HG03095 (cell line): ENCODE measurements at regions not wholly inside any gene's neighbourhood (a gene's known extent, or its start where the extent isn't known, plus 50 kb on each side); places are given as distances from the start of the nearest gene placed in this dataset.

ENCODE experiments used
- ATAC-seq: cut with Tn5 transposase; IDR thresholded peaks from one replicate; pipeline ENCODE4 v1.9.1; 2021; ENCODE audit warnings: moderate library complexity; ENCODE audit not compliant: unreplicated experiment

DNA sequence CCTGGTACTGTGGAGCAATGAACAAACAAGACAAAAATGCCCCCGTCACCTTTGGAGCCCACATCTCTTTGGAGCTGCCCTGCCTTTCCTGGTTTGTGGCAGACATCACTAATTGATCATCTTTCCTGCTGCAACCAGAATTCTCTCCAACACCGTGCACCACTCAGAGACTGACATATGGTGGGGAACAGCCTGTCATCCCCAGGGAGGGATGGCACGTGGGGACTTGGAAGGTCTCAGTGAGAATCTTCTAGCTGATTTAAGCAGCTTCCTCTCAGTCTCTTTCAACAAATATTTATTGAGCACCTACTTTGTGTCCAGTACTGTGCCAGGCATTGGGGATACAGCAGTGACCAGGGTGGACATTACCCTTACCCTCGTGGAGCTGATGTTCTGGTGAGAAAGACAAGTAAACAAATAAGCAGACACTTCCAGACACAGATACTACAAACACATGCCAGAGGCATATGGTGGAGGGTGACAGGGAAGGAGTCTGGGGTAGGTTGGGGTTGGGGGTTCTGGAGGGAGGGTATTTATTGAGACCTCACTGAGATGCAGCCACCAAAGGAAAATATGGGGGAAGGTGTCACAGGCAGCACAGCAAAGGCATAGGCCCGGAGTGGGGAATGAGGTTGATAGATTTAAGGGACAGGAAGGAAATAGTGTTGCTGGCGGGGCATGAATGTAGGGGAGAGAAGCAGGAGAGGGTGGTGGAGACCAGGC is 82.3 kb downstream of the CEBPB start:
- no peak for ATAC-seq

DNA sequence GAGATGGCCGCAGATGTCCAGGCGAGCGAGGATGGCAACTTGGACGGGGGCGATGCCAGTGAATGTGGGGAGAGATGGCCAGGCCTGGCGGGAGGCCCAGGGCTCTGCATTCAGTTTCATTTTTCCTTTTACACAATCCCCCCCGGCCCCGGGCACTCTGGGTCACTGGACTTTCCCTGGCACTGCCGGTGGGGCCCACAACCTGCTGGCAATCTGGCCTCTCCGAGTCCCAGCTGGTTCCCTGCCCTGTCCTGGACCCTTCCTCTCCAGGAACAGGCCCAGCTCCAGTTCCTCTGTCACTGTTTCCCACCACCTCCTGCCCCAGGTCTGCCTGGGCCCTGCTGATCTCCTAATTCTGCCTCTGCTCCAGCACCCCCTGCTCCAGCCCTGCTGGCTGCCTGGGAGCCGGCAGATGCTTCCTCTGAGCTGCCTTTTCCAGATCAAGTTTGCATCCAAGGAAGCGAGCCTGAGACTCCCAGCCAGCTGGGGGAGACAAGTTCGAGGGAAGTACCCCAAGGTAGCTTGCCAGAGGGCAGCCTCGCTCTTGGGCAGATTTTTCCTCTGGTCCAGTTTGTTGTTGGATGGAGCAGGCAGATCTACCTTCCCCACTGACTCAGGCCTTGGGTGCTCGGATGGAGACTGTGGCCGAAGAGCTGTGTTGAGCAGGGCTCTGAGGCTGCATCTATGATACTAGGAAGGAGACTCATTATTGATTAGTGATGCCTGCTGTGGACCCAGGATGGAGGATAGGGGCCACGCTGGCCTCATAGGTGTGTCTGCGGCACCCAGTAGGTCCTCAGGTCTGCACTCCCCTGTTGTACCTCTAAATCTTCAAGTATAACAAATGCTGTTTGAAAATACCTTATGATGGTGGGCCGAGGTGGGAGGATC is 83.2 kb downstream of the CEBPB start:
- no peak for ATAC-seq

DNA sequence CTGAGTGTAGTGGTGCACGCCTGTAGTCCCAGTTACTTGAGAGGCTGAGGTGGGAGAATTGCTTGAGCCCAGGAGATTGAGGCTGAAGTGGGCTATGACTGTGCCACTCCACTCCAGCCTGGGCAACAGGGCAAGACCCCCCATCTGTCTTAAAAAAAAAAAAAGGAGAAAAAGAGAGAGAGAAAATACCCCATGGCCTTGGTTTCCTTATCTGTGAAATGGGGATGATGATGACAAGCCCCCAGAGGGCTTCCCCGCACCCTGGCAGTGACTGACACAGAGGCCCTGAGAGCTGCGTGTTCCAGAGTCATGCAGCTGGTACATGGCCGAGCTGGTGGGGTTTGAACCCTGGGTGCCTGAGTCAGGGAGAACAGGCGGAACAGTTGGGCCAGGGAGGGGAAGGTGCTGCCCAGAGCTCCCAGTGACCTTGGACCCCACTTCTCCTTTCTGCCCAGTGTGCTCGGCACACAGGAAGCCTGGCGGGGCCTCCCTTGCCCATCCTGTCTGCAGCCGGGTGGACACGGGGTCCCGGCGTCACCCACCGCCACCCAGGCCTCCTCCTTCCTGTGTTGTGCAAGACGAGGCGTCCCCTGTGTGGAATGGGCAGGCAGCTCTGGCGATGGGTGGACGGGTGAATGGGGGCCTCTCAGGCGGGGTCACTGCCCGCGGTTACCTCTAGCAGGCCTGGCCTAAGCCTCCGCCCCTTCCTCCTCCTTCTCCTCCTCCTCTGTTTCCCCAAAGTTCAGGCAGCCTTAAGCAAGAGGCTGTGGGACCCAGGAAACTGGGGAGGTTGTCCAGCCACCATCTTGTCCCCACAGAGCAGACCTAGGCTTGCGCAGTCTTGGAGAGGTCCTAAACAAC is 84.2 kb downstream of the CEBPB start:
- ATAC-seq = no peak

DNA sequence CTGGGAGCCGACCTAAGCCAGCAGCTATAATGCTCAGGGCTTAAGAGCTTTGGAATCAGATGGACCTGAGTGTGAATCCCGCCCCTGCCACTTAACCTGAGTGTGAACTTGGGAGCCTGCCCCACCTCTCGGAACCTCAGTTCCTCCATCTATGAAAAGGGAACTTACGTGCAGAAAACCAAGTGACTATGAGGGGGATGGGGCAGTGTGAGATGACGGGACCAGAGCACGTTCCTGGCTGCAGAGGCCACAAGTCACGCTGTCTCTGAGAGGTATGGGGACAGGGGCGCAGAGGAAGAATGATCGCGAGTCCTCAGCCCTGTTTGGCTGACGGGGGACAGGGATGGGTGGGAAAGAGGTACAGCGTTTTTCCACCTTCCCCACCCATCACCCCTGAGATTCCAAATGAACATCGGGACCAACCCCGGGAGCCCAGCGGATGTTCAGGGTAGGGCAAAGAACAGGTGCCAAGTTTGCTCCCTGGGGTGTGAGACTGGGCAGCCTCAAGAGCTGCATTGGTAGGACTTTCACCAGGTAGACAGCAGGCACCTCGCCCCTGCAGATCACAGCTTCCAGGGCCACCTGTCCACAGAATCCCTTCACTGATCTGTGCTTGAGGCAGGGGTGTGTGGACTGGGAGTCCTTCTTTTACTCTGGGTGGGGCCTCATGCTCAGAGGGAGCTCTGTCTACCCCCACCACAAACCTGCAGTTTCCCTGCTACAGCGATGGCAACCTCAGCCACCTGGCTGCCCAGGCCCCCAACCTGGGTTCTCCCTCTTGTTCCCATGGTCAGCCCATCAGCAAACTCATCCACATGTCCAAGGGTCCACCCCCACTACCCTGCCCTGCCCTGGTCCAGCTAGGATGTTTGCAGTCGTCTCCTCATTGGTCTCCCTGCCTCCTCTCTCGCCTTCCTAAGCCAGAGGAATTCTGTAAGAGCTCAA is 85.8 kb downstream of the CEBPB start:
- no peak for ATAC-seq

DNA sequence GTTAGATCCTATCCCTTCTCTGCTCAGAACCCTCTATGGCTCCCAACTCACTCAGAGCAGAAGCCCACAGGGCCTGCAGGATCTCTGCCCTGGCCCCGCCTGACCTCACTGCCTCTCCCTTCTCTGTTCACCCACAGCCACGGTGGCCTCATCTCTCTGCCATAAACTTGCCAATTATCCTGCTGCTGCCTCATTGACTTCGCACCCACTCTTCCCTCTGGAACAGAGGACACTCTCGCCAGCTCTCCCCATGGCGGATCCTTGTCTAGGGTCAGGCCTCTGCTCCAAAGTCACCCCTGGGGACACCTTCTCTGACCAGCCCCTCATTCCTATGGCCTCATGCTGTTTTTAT is 86.4 kb downstream of the CEBPB start:
- ATAC-seq = no peak

DNA sequence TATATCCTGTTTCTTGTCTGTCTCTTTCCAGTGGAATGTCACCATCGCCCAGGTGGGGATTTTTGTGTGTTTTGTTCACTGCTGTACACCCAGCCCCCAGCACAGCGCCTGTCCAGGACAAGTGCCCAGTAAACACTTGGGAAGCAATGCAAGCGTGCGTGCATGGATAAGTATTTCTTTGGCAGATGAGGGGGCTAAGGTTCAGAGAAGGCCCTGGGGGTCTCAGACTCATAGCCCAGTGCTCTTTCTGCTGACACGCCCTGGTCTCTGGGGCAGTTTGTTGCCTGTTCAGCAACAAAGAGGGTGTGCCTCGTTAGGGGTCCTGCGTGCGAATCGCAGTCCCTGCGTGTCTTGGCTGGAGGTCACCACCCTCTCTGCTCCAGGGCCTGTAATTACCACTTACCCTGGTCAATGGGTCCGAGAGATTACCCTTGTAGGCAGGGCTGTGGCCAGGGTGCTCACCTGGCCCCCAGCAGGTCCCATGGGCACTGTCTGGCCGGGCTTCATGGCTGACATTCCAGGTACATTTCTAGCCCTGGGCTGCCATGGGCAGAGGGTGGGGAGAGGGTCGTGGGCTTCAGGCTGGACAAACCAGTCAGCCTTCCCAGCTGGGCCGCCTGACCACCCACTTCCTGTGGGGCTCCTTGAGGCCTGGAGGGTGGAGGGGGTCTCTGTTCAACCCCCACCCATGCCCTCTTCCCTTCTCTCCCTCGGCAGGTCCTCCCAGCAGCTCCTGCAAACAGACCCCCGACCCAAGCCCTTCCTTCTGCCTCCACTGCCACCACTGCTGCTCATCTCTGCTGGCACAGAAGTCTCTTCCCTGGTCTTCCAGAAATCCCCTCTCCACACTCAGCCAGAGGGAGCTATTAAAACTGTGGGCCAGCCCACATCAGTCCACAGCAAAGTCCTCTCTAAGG is 87.1 kb downstream of the CEBPB start:
- no peak for ATAC-seq

DNA sequence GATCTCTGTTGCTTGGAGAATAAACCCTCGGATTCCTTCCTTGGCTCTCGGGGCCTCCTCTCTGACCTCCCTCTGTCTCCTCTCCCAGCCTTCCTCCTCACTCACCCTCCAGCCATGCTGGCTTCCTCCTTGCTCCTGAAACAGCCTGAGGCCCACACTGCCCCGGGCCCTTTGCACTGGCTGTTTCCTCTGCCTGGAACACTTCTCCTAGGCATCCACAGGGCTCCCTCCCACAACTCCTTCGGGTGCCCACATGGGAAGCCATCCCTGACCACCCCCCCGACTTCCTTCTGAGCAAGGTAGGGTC is 87.7 kb downstream of the CEBPB start:
- no peak for ATAC-seq

DNA sequence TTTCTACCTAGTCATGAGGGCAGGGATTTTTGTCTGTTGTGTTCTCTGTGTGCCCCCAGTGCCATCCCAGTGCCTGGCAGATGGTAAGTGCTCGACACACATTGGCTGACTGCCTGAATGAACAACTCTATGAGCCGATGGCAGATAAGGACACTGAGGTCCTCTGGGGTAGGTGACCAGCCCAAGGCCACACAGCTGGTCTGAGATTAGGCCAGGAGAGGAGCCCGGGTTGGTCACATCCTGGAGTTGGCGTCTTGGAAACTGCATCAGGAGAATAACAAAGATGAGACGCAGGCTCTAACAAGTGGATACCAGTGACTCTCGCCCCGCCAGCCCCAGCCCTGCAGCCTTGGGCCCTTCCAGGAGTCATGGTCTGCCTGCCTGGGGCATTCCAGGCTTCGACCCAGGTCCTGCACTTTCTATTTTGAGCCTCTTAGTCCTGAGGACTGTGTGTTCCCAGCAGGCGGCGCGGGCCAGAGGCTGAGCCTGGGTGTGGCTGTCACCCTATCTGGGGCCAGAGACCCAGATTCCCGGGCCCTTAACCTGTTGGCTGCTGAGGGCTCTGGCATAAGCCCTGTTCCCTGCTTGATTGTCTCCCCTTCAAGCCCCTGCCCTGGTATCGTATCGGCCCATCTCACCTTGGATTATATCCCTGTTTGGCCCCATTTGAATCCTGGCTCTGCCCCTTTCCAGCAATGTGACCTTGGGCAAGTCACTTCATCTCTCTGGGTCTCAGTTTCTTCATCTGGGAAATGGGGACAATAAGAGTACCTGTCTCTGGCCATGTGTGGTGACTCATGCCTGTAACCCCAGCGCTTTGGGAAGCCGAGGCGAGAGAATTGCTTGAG is 88.3 kb downstream of the CEBPB start:
- no peak for ATAC-seq

DNA sequence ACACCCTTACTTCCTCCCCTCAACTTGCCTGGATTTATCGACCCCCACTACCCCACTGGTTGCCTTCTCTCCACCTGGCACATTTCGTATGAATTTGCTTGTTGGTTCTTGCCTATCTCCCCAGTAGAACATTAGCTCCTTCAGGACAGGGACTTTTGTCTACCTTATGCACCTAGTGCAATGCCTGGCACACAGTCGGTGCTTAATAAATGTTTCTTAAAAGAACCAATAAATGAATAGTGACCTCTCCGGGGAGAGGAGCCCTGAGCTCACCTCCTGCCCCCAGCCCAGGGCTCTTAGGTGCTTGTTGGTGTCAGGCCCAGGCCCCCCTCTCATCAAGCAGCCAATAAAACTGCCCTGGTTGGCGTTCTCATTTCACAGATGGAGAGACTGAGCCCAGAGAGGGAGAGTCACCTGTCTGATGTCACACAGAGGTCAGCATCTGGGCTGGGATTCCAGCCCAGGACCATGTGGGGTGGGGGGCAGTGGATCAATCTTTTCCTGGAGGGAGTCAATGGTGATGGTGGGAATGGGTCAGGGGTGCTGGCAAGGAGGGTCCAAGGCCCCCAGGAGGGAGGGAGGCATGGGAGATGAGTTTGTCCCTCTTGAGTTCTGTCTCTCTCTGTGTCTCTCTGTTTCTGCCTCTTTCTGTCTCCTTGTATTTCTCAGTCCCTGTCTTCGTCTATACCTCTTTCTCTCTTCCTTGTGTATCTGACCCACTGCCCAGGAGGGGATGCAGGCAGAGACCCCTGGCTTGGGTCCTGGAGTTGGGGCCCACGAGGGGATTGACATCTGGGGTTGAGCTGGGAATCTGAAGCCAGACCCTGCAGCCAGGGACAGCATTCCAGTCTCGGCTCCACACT is 89.6 kb downstream of the CEBPB start:
- no peak for ATAC-seq

DNA sequence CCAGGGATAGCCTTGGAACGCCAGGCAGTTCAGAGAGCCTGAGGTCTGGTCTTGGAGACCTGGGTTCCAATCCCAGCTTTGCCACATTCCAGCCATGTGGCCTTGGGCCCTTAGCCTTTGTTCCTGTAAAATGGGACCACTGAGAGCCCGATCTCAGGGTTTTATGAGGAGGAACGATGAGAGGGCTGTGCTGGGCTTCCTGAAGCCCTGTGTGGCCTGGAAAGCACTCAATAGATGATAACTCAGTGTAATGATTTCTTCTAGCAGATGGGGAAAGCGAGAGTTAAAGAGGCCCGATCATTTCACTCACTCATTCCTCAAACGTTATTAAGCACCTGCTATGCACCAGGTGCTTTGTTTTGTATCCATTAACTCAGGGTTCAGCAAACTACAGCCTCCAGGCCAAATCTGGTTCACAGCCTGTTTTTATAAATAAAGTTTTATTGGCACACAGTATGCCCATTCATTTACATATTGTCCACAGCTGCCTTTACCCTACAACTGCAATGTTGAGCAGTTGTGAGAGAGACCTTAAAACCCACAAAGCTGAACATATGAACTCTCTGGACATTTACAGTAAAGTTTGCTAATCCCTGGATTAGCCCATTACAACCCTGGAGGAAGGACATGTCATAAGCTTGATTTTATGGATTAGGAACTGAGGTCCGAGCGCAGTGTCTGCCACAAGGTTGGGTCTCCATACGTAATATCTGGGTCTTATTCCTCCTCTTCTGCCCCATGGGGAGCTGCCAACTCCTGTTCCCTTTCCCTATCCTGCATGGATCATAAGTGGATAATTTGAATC is 90.4 kb downstream of the CEBPB start:
- ATAC-seq = no peak

DNA sequence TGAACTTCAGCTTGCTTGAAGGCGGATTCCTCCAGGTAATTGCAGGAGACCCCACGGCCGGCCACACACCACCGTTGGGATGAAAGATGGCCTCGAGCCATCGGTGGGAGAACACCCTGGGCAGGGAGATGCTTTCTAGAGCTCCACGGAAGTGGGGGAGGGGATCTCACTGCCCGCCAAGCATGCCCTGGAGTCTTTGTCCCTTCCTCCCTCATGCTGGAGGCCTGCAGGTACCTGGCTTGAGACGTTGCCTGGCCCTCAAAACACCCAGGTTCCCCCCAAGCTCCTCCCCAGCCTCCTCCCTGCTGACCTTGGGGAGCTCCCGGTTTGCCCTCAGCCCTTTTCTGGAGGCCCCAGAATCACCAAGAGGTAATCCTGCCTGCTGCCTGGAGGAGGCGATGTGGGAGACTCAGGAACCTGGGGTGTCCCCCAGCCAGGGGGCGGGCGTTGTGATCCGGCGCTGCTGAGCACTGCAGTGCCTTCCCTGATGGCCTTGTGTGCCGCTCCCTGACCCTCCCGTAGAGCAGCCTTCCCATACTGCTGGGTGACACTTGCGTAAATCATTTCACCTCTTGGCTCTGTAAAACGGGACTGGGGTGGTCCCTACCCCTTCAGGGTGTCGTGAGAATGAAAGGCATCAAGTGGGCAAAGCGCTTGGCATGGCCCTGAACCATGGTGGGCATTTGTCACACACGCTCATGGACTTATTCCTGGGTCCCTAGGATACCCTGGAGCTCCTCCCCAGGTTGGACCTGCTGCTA is 91.4 kb downstream of the CEBPB start:
- no peak for ATAC-seq

DNA sequence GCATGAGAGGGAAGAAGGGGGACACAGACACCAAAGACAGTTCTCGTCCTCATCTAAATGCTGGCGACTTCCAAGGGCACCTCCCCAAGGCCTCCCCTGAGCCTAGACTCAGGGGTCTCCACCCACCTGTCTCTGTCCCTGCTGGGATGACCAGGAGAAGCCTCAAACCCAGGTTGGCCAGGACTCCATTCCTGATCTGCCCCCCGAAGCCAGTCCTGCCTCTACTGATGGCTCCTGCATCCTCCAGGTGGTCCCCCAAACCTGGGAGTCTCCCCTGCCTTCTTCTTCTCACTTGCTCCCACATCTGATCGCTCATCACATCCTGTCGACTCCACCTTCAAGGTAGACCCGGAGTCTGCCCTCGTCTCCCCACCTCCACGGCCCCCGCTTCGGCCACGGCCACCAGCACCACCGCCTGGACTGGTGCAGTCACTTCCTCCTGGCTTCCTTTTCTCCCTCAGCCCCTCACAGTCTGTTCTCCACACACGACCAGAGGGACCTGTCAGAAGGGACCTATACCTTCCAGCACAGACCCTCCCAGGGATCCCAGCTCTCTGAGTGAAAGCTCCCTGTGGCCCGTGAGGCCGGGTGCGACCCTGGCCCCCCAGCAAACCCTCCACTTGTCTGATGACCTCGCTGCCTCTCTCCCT is 92.1 kb downstream of the CEBPB start:
- ATAC-seq = no peak

DNA sequence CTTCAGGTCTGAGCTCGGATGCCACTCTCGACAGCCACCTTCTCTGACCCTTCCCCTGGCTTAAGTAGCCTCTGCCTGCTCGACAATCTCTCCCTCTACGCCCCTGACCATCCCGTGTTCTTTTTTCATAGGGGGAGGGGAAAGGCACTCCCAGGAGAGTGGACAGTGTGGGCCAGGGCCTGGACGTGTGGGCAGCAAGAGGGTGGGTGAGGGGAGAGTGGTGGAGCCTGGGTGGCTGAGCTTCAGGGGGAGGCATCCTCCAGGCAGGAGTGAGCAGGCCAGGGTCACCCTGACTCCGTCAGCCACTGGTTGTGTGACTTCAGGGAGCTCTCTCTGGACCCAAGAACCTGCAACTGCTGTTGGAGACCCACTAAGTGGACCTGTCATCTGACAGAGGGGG is 92.7 kb downstream of the CEBPB start:
- ATAC-seq = no peak

DNA sequence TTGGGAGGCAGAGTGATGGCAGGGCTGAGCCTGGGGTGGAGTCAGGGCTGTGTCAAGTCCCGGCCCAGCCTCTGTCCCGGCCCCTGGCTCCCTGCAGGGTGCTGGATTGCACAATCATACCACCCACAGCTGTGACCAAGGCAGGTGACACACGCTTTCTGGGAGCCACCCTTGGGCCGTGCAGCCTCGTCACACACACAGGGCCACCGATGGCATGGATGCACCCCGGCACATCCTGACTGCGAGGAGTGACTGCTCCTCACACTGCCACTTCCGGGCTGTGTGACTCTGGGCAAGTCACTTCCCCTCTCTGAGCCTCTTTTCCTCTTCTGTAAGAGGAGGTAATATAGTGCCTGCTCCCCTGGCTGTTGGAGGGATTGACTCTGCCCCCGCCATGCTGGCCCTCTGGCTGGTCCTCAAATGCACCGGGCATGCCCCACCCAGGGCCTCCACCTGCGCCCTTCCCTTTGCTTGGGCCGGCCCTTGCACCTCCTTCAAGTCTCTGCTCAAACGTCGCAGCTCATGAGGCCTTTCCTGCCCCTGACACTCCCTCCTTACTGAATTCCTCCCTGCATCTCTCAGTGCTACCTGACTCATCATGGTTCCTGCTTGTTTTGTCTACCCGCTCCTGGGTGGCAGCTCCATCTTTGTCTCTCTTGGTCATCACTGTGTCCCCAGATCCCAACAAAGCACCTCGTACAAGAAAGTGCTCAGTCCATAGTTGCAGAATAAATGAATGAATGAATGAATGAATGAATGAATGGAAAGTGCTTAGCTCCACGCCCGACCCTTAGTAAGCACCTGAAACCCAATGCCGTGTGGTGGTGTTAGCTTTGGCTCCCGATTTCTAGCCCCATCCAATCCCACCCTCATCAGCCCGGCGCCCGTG is 93.5 kb downstream of the CEBPB start:
- no peak for ATAC-seq
